ENCODE measurements at regions not wholly inside any gene's neighbourhood (a gene's known extent, or its start where the extent isn't known, plus 50 kb on each side); places are given as distances from the start of the nearest gene placed in this dataset.

DNA sequence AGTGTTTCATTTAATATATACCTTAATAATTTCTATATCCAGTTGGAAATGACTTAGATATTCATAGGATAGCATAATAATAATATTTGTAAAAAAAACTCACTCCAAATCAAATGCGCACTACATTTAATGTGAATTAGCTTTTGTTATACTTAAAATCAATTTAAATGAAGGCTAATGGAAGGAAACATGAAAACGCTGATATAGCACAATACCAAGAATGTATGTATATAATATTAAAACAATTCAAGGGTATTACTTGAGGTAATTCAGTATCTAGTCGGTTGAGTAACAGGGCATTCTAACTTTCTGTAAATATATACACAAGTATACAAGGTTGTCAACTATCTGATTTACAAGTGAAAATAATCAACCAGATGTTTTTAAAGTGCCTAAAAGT, 307.1 kb upstream of the TEX13C start:
- DNase-seq: no peak

DNA sequence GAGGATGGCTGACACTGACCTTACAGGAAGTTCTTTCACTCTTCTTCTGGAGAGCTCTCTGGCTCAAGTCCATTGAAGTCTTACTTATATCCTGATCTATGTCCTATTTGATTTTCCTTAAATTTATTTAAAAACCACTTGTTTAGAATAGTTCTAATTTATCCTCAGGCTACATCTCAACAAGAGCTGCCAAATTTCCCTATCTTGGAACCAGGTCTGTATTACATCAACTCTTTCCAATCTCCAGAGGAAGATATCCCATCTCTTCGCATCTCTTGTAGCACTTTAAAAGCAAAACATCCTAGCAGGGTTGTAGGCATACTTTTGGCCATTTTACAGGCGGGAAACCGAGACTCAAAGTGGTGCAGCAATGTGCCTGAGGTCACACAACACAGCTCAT, 290.5 kb upstream of the TEX13C start:
- DNase-seq: no peak

Data from activated CD4-positive, alpha-beta T cell treated with anti-CD3 and anti-CD28 coated beads for 4 hours (primary cell).